ENCODE measurements at regions not wholly inside any gene's neighbourhood (a gene's known extent, or its start where the extent isn't known, plus 50 kb on each side); places are given as distances from the start of the nearest gene placed in this dataset.
A peak's percentile ranks its signal among the peaks of the same experiment; 100 is the strongest.

DNA sequence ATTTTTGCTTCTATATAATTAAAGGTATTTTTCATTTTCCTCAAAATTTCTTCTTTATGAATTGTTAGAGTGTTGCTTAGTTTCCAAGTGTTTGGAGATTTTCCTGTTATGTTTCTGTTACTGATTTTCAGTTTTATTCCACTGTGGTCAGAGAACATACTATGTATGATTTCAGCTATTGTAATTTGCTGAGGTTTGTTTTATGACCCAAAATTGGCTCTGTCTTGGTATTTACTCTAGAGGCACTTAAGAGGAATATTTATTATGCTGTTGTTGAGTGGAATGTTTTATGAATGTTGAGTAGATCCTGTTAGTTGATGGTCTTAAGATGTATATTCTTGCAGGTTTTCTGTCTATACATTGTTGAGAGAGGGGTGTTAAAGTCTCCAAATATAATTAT, 263.5 kb downstream of the PABPC4L start:
- Mint-ChIP-seq H3K27ac (ENCODE audit: unreplicated experiment) (no peak overlapping the region), H3K4me3 (ENCODE audit: unreplicated experiment) (no peak overlapping the region), H3K4me1 (ENCODE audit: unreplicated experiment) (no peaks in the 10 kb centered on the region), H3K27me3 (ENCODE audit: unreplicated experiment) (no peaks in the 10 kb centered on the region), H3K9me3 (ENCODE audit: unreplicated experiment) (no peaks in the 10 kb centered on the region), H3K36me3 (ENCODE audit: unreplicated experiment) (no peaks in the 10 kb centered on the region)
- no peak for DNase-seq (ENCODE audit: extremely low spot score, unreplicated experiment)
- TF ChIP-seq, protein P1, sequence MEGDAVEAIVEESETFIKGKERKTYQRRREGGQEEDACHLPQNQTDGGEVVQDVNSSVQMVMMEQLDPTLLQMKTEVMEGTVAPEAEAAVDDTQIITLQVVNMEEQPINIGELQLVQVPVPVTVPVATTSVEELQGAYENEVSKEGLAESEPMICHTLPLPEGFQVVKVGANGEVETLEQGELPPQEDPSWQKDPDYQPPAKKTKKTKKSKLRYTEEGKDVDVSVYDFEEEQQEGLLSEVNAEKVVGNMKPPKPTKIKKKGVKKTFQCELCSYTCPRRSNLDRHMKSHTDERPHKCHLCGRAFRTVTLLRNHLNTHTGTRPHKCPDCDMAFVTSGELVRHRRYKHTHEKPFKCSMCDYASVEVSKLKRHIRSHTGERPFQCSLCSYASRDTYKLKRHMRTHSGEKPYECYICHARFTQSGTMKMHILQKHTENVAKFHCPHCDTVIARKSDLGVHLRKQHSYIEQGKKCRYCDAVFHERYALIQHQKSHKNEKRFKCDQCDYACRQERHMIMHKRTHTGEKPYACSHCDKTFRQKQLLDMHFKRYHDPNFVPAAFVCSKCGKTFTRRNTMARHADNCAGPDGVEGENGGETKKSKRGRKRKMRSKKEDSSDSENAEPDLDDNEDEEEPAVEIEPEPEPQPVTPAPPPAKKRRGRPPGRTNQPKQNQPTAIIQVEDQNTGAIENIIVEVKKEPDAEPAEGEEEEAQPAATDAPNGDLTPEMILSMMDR (IDR thresholded peaks at IDR 0.05), result no peak

DNA sequence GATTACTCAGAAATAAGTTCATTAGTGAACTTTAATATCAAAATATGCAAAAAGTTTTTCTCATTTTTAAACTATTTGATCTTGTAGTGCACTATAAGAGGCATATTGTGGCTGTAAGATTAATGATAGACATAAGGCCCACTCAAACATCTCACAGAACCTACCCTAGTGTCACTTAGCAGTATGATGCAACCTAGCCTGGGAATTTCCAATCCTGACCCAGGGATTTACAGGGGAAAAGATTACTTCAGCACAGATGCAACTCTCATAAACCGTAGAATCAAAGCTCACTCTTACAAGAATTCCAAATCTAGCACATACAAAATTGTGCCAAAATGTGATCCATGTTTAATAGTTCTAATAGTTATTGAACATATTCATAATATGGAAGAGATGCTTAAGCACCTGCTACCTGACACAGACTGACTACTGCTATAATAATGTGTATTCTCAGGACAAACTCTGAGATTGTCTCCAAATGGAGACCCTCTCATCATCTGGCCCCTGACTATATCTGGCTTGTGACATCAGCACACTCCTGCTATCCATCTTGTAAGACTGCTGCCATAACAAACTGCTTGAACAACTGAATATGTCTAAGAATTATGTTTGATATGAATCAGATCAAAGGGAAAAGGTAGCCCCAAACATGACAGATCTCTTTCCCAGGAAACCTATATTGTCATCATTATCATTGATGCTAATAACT, 271.9 kb downstream of the PABPC4L start:
- Mint-ChIP-seq H3K4me3 (ENCODE audit: unreplicated experiment) (no peak overlapping the region), H3K4me1 (ENCODE audit: unreplicated experiment) (no peaks in the 10 kb centered on the region), H3K27ac (ENCODE audit: unreplicated experiment) (no peak overlapping the region), H3K36me3 (ENCODE audit: unreplicated experiment) (no peaks in the 10 kb centered on the region), H3K9me3 (ENCODE audit: unreplicated experiment) (no peaks in the 10 kb centered on the region), H3K27me3 (ENCODE audit: unreplicated experiment) (no peaks in the 10 kb centered on the region)
- no peak for DNase-seq (ENCODE audit: extremely low spot score, unreplicated experiment)
- TF ChIP-seq, protein P1 (IDR thresholded peaks at IDR 0.05), result no peak

DNA sequence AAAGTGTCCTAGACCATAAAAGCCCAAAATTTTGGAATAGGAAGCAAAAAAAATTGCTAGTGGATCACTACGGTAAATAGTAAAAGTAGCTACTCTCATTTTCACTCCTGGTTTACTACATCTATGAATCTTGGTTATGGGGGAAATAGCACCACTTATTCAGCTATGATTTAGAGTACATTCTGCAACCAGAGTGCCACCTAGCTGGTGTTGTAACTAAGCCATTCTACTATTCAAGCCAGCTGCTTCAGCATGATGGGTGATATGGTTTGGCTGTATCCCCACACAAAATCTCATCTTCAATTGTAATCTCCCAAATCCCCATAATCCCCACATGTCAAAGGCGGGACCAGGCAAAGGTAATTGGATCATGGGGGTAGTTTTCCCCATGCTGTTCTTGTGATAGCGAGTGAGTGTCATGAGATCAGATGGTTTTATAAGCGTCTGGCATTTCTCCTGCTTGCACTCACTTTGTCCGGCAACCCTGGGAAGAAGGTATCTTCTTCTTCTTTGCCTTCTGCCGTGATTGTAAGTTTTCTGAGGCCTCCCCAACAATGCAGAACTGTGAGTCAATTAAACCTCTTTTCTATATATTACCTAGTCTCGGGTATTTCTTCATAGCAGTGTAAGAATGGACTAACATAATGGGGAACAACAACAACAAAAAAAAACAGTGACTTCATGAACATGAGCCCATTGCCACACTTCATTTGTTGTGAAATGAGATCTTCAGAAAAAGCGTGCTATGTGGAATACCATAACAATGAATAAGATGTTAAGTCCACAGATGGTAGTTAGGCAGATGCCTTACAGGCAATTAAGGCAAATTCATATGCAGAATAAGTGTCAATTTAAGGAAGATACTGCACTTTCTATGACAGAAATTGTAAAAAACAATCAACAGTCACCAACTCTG, 280.1 kb downstream of the PABPC4L start:
- Mint-ChIP-seq H3K27ac (ENCODE audit: unreplicated experiment) (no peak overlapping the region), H3K36me3 (ENCODE audit: unreplicated experiment) (no peaks in the 10 kb centered on the region), H3K4me3 (ENCODE audit: unreplicated experiment) (no peak overlapping the region), H3K4me1 (ENCODE audit: unreplicated experiment) (no peaks in the 10 kb centered on the region), H3K9me3 (ENCODE audit: unreplicated experiment) (no peaks in the 10 kb centered on the region), H3K27me3 (ENCODE audit: unreplicated experiment) (peaks cover 3% of the 10 kb centered on the region)
- TF ChIP-seq, protein P1 (IDR thresholded peaks at IDR 0.05), result peak; percentile 25
- no peak for DNase-seq (ENCODE audit: extremely low spot score, unreplicated experiment)

DNA sequence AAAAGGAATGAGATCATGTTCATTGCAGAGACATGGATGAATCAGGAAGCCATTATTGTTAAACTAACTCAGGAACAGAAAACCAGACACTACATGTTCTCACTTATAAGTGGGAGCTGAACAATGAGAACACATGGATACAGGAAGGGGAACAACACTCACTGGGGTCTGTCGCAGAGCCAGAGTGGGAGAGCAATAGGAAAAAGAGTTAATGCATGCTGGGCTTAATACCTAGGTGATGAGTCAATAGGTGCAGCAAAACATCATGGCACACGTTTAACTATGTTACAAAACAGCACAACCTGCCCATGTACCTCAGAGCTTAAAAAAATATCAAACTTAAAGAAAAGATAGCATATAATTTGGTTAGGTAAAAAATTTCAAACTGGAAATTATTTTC, 281.4 kb downstream of the PABPC4L start:
- no peak overlapping the region for H3K4me3 Mint-ChIP-seq (ENCODE audit: unreplicated experiment)
- no peaks in the 10 kb centered on the region for H3K4me1 Mint-ChIP-seq (ENCODE audit: unreplicated experiment)
- H3K36me3 Mint-ChIP-seq (ENCODE audit: unreplicated experiment), result no peaks in the 10 kb centered on the region
- TF ChIP-seq, protein P1 (IDR thresholded peaks at IDR 0.05), result no peak
- H3K27me3 Mint-ChIP-seq (ENCODE audit: unreplicated experiment), result peaks cover 3% of the 10 kb centered on the region
- H3K9me3 Mint-ChIP-seq (ENCODE audit: unreplicated experiment), result no peaks in the 10 kb centered on the region
- no peak for DNase-seq (ENCODE audit: extremely low spot score, unreplicated experiment)
- no peak overlapping the region for H3K27ac Mint-ChIP-seq (ENCODE audit: unreplicated experiment)

DNA sequence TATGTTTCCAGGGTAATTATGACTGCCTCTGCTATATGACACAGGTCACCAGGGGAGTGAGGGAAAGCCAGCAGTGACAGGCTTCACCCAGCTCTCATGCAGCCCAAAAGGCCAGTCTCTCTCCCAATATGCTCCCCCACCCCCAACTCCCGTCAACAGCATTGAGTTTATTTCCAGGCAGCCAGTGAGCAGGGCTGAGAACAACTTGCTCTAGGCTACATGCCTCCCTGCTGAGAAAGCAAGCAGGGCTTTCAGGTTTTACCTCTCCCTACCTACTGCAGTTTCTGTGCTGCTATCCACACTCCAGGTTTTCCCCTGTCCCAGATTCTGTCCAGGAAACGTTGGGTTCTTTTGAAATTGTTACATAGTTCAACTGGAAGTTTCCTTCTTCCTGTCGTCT, 291.4 kb downstream of the PABPC4L start:
- H3K36me3 Mint-ChIP-seq (ENCODE audit: unreplicated experiment), result peaks cover 3% of the 10 kb centered on the region
- H3K27ac Mint-ChIP-seq (ENCODE audit: unreplicated experiment), result no peak overlapping the region
- H3K4me1 Mint-ChIP-seq (ENCODE audit: unreplicated experiment), result no peaks in the 10 kb centered on the region
- peaks cover 24% of the 10 kb centered on the region for H3K9me3 Mint-ChIP-seq (ENCODE audit: unreplicated experiment)
- H3K4me3 Mint-ChIP-seq (ENCODE audit: unreplicated experiment), result no peak overlapping the region
- H3K27me3 Mint-ChIP-seq (ENCODE audit: unreplicated experiment), result no peaks in the 10 kb centered on the region
- no peak for DNase-seq (ENCODE audit: extremely low spot score, unreplicated experiment)
- TF ChIP-seq, protein P1 (IDR thresholded peaks at IDR 0.05), result no peak

Measured in osteocyte (in vitro differentiated cells).